Ramos (cell line): ENCODE measurements at regions not wholly inside any gene's neighbourhood (a gene's known extent, or its start where the extent isn't known, plus 50 kb on each side); places are given as distances from the start of the nearest gene placed in this dataset.
"Not testable (repeated sequence)": the region's sequence is repeated elsewhere in the genome, so short reads cannot be mapped to it uniquely, and the experiment has no call there.

Experiments used
- in situ Hi-C: fragments of 300-500 bp; cut with MboI; formaldehyde crosslinking; loops from one replicate; pipeline ENCODE4 v1.14.3; 2022; ENCODE audit warnings: low sequenced_read_pairs; ENCODE audit not compliant: unreplicated experiment

DNA sequence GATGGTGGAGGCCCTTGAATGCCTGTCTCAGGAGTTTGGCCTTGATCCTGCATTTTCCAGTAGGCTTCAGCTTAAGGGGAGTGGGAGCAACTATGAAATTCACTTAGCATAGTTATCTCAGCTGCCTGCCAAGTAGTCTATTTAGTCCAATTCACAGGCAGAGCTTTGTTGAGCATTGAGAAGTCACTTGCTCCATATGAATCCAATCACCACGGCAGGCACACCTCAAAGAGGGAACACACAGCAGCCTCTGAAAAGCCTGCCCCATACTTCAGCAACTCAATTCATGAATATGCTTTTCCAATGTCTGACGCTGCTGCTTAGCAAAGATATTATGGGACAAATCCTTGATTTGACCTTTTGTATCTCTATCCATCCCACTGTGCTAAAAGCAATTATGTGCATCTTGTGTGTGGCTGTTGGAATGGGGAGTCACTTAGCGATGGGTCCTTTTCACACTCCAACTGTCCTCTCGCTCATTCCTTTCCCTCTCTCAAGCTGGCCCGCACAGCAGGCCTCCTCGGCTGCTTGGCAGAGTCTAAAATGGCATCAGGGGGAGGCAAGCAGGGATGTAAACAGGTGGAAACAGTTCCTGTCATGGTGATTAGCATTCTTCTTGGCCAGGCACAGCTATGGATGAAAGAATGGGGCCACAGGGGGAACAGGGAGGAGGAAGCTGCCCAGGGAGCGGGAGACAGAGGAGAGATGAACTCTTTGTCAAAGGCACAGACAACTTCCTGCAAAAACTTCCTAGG is 56.0 kb upstream of the LRPPRC start:
- in situ Hi-C loops = no loop called here

DNA sequence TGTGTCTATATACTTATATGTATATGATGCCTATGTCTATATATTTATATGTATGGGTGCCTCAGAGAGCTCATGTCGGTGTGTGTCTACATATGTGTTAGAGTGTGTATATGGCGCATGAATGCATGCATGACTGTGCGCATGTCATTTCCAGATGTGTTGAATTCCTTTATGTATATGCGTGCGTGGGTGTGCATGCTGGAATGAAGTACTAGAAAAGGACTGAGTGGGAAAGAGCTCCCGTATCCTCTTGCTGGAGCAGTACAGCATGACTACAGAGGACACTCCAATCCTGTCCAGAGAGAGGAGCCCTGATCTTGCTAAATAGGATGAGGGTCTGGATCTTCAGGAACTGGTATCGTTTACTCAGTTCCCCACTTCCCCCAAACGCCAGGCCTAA is 56.8 kb upstream of the LRPPRC start:
- in situ Hi-C loops = no loop called here

DNA sequence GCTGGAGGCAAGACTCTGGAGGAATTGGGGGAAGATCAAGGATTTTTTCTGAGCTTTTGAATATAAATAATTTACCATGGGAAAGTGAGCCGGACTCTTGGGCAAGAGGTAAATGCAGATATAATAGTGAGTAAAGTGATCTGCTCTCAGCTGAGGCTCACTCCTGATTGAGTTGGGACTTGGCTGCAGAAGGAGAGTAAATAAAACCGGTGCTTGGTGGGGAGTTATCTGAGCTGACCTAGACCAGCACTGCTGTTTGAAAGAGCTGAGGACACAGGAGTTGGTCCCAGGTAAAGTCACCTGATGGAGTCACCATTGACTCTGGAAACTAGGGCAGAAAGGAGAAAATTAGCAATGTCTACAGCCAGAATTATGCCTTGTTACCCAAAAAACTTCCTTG is 57.3 kb upstream of the LRPPRC start:
- in situ Hi-C loops = no loop called here

DNA sequence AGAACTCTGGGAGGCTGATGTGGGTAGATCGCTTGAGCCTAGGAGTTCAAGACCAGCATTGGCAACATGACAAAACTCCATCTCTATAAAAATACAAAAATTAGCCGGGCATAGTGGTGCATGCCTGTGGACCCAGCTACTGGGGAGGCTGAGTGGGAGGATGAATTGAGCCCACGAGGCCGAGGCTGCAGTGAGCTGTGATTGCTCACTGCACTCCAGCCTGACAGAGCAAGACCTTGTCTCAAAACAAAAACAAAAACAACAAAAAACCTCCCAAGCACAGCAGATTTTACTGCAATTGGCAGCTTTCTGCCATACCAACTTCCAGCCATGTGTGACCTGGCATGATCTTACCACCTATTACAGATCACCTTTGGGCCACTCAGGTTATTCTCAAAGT is 57.7 kb upstream of the LRPPRC start:
- in situ Hi-C loops = no loop called here

DNA sequence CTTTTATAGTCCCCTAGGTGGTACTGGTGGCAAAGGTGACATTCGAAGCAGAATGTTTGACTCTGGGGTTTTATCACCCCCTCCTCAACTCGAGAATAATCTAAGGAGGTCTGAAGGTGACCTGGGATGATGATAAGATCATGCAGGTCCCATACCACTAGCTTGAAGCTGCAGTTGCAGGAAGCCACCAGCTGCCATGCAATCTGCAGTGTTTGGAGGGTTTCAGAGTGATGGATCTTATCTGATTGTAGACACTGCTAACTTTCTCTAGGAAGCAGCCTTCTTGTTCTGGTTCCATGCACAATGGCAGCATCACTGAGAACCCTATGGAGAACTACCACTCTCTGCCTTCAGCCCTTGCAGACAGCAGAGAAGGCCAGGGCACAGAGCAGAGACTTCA is 59.4 kb upstream of the LRPPRC start:
- in situ Hi-C loops = no loop called here

DNA sequence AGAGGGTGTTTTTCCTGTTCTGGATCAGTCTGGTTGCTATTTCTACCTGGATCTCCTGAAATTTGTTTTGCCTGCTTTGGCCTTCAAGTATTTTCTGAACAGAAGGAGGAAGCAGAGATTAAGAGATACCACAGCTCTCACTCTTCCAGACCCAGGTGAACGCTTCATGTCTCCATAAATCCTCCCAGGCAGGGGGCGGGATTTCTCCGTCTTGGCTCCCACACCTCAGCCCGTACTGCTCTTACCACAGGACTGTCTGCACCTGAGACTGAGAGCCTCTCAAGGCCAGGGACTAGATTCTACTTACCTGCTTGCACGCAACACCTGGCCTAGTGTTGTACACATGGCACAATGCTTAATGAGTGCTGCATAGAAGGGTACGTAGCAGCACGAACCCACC is 59.9 kb upstream of the LRPPRC start:
- in situ Hi-C loops = no loop called here

DNA sequence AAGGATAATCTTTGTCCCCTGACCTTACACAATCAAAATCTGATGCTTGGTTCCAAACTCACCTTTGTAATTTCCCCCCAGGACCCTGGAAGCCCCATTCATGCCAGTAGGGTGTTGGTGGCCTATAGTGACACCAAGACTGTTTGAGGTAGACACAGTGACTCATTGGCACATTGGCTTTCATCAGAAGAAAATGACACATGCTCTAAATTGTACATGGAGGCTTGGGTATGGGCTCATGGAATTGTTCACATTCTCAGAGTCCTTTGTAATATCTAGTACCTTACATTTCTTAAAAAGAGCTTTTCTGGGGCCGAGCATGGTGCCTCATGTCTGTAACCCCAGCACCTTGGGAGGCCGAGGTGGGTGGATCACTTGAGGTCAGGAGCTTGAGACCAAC is 61.2 kb upstream of the LRPPRC start:
- in situ Hi-C loops = no loop called here

DNA sequence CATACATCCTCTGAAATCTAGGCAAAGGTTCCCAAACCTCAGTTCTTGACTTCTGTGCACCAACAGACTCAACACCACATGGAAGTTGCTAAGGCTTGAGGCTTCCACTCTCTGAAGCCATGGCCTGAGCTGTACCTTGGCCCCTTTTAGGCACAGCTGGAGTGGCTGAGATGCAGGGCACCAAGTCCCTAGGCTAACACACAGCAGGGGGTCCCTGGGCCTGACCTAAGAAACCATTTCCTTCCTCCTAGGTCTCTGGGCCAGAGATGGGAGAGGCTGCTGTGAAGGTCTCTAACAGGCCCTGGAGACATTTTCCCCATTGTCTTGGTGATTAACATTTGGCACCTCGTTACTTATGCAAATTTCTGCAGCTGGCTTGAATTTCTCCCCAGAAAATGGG is 64.5 kb upstream of the LRPPRC start:
- in situ Hi-C loops = not testable (repeated sequence)

DNA sequence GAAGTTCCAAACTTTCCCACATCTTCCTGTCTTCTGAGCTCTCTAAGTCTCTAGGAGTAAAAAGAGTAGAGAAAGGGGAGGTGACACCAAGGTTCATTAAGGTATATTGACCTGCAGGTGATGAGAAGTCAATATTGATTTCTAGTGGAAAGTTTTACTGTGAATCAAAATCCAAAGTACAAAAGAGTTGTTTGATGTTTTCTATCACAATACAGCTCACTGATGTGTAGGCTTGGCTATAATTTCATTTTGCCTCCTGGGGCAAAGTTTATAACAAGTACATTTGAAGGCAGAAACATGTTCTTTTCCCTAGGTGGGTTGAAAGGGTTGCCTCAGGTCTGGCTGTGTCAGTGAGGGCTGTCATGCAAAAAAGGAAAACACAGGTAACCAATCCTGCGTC is 65.2 kb upstream of the LRPPRC start:
- in situ Hi-C loops = no loop called here

DNA sequence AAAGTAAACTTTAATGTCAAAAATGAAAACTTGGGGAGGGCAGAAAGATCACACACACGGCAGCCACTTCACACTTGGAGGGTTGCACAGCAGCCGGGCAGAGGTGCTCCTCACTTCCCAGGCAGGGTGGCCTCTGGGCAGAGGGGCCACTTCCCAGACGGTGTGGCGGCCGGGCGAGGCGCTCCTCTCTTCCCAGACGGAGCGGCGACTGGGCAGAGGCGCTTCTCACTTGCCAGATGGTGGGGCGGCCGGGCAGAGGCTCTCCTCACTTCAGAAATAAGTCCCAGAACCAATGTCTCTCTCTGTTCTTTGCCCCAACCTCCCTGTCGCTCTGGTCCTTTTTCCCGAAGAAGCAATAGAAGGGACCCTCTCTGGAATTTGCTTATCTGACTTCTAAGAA is 65.7 kb upstream of the LRPPRC start:
- in situ Hi-C loops = no loop called here

DNA sequence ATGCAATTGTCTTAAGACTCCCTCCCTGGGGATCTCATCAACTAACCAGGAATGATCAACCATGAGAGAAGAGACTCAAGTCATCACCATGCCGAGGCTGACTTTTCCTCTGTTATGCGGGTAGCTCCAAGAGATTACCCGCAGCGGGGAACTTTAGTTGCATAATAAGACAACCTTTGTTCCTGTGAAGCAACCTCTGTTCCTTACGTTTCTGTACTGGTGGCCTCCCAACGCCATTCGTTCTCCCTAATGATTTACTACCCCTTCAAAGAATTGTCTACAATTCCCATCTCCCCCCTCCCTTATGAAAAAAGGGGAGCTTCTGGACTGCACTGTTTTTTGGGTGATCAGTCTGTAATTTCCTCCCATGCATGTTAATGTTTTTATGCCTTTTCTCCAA is 66.1 kb upstream of the LRPPRC start:
- in situ Hi-C loops = no loop called here

DNA sequence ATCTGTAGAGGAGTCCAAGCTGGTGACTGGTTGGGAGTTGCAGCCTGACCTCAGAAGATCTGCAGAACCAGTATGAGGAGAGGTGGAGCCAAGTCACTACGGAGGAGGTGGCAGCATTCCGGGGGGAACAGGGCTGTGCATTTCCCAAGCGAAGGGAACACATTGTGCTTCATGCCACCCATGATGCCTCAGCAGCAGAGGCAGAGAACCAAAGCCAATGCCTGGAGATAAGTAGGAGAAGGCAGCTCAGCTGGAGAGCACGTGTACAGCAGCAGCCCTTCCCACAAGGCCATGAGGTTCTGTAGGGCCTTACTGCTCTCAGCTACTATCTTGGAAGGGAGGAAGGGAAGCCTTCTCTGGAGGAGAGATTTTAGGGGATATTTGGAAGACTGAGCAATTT is 67.2 kb upstream of the LRPPRC start:
- in situ Hi-C loops = no loop called here

DNA sequence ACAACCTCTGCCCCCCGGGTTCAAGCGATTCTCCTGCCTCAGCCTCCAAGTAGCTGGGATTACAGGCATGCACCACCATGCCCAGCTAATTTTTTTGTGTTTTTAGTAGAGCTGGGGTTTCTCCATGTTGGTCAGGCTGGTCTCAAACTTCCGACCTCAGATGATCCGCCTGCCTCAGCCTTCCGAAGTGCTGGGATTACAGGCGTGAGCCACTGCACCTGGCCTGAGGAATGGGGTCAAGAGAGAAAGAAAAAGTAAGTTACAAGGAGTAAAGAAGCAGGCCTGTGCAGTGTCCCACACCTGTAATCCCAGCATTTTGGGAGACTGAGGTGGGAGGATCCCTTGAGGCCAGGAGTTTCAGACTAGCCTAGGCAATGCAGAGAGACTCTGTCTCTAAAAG is 68.5 kb upstream of the LRPPRC start:
- in situ Hi-C loops = not testable (repeated sequence)

DNA sequence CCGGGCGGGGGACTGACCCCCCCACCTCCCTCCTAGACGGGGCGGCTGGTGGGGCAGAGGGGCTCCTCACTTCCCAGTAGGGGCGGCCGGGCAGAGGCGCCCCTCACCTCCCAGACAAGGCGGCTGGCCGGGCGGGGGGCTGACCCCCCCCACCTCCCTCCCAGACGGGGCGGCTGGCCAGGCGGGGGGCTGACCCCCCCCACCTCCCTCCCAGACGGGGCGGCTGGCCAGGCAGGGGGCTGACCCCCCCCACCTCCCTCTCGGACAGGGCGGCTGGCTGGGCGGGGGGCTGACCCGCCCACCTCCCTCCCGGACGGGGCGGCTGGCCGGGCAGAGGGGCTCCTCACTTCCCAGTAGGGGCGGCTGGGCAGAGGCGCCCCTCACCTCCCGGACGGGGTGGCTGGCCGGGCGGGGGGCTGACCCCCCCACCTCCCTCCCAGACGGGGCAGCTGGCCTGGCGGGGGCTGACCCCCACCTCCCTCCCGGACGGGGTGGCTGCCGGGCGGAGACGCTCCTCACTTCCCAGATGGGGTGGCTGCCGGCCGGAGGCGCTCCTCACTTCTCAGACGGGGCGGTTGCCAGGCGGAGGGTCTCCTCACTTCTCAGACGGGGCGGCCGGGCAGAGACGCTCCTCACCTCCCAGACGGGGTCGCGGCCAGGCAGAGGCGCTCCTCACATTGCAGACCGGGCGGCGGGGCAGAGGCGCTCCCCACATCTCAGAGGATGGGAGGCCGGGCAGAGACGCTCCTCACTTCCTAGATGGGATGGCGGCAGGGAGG is 71.4 kb upstream of the LRPPRC start:
- in situ Hi-C loops = not testable (repeated sequence)

DNA sequence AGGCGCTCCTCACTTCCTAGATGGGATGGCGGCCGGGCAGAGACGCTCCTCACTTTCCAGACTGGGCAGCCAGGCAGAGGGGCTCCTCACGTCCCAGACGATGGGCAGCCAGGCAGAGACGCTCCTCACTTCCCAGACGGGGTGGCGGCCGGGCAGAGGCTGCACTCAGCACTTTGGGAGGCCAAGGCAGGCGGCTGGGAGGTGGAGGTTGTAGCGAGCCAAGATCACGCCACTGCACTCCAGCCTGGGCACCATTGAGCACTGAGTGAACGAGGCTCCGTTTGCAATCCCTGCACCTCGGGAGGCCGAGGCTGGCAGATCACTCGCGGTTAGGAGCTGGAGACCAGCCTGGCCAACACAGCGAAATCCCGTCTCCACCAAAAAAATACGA is 72.0 kb upstream of the LRPPRC start:
- in situ Hi-C loops = not testable (repeated sequence)

DNA sequence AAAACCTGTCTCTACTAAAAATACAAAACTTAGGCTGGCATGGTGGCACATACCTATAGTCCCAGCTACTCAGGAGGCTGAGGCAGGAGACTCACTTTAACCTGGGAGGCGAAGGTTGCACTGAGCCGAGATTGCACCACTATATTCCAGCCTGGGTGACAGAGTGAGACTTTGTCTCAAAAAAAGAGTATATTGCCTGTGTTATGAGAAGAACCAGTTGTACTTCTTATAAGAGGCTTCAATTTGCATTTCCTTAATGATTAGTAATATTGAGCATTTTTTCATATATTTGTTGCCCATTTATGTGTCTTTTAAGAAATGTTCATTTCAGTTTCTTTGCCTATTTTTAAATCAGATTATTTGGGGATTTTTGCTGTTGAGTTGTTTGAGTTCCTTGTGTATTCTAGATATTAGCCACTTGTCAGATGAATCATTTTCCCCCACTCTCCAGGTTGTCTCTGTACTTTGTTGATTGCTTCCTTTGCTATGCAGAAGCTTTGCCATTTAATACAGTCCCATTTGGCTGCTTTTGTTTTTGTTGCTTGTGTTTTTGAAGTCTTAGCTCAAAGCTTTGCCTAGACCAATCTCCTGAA is 75.8 kb upstream of the LRPPRC start:
- in situ Hi-C loops = no loop called here

DNA sequence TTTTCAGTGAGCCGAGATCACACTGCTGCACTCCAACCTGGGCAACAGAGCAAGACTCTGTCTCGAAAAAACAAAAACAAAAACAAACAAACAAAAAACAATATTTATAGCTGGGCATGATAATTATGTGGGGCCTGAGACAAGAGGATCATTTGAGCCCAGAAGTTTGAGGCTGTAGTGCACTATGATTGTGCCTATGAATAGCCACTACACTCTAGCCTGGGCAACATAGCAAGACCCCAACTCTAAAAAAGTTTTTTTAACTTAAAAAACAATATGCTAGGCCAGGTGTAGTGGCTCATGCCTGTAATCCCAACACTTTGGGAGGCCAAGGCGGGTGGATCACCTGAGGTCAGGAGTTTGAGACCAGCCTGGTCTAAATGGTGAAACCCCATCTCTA is 77.9 kb upstream of the LRPPRC start:
- in situ Hi-C loops = not testable (repeated sequence)

DNA sequence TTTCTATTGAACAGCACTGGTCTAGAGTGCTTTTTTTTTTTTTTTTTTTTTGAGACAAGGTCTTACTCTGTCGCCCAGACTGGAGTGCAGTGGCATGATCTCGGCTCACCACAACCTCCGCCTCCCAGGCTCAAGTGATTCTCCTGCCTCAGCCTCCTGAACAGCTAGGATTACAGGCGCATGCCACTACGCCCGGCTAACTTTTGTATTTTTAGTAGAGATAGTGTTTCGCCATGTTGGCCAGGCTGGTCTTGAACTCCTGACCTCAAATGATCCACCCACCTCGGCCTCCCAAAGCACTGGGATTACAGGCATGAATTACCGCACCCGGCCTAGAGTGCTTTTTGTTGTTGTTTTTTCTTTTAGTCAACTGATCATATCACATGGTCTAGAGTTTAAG is 79.0 kb upstream of the LRPPRC start:
- in situ Hi-C loops = loop anchor here (25.0 kb wide), 1 partner anchor 888 kb away; no protein-coding TSS in a partner anchor

DNA sequence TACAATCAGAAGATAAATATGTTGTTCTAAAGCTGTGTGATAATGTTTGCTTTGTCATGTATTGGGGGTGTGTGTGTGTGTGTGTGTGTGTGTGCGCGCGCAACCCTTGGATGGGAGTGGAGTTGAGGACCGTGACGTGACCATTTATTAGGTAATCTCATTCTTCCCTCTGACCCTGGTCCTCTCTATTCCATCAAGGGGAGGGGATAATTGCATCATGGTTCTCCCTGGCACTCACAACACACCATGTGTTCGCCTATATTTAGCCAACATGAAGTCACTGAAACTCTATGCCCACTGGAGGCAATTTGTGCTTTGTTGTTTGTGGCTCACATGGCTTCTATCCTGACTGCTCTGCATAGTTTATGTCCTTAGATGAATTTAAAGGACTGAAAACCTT is 79.8 kb upstream of the LRPPRC start:
- in situ Hi-C loops = loop anchor here (25.0 kb wide), 1 partner anchor 887 kb away; no protein-coding TSS in a partner anchor

DNA sequence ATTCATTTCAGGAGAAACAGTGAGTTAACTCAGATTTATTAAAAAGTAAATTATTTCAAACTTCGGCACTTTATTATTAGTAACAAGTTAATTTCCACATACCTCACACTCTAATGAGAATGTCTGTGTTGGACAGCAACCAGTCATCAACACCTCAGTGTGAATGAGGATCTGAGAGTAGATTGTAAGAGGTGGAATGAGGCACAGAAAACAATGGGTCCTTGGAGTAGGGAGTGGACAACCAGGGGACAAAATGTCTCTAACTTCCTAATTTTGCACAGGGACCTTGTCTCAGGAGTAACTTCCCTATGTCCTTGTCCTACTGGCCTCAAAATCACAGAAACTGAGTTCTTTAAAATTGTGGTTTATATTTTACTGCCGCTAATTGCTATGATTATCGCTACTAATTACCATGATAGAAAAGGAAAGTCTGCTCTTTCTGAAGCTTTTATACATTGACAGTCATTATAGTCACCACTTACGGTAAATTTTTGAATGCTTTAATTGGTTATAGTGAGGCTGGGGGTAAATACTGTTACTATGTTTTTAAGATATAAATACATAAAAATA is 82.2 kb upstream of the LRPPRC start:
- in situ Hi-C loops = loop anchor here (25.0 kb wide), 1 partner anchor 884 kb away; no protein-coding TSS in a partner anchor

DNA sequence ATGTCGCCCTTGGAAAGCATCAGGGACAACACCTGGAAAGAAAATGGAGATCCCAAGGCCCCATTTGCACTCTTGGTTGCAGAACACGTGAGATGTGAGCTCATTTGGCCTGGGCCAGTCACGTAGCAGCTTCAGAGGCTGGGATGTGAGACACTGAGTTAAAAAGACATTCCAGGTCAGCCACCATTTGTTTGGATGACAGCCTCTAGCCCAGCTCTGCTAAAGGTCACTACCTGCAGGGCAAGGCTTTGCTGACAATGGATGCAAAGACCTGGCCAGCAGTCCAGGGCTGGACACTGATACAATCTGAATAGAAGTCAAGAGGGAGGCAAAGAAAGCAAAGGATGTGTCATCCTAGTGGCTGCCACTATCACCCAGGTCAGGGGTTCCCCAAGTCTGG is 83.9 kb upstream of the LRPPRC start:
- in situ Hi-C loops = loop anchor here (25.0 kb wide), 1 partner anchor 883 kb away; no protein-coding TSS in a partner anchor
